Sciatic nerve (tissue), 2 donors: ENCODE measurements at regions not wholly inside any gene's neighbourhood (a gene's known extent, or its start where the extent isn't known, plus 50 kb on each side); places are given as distances from the start of the nearest gene placed in this dataset.

Source experiments
- ATAC-seq: fragments of 200-7000 bp; cut with Tn5 transposase; one replicate; pipeline ENCODE4 v1.9.1; 2020; ENCODE audit warnings: mild to moderate bottlenecking, moderate library complexity
- DNase-seq: peaks from one replicate; pipeline ENCODE4 v3.0.0-alpha.2; 2020; ENCODE audit warnings: low spot score
- intact Hi-C: fragments of 100-400 bp; cut with DNase I; formaldehyde crosslinking; loops from one replicate; pipeline ENCODE4 v1.14.2; 2022
- donor health status: DM: no; HTN: no; CAD: no.
- donor health status: DM: no; HTN: no; CAD: no.

- DNase-seq: no peak
- ATAC-seq: no peak
- intact Hi-C loops: no loop called here
These were observed 255.0 kb upstream of the MYOCD start for GRCh38 chr17:12410717-12411116.

- ATAC-seq: no peak
- no peak for DNase-seq
- intact Hi-C loops: no loop called here
These were observed 250.7 kb upstream of the MYOCD start for GRCh38 chr17:12415031-12415430.

GRCh38 chr17:12421077-12421476 is 244.6 kb upstream of the MYOCD start:
- ATAC-seq (no peak), DNase-seq (no peak)
- intact Hi-C loops: no loop called here

GRCh38 chr17:12421646-12422306 is 243.9 kb upstream of the MYOCD start:
- intact Hi-C loops: no loop called here
- DNase-seq (no peak), ATAC-seq (no peak)

GRCh38 chr17:12422651-12423050 is 243.0 kb upstream of the MYOCD start:
- no peak for ATAC-seq
- intact Hi-C loops: no loop called here
- no peak for DNase-seq

- DNase-seq (no peak), ATAC-seq (no peak)
- intact Hi-C loops: no loop called here
These were observed 242.4 kb upstream of the MYOCD start for GRCh38 chr17:12423337-12423736.

- no peak for DNase-seq
- no peak for ATAC-seq
- intact Hi-C loops: no loop called here
These were observed 236.6 kb upstream of the MYOCD start for GRCh38 chr17:12429116-12429515.

GRCh38 chr17:12431188-12431587 is 234.5 kb upstream of the MYOCD start:
- DNase-seq (no peak), ATAC-seq (no peak)
- intact Hi-C loops: no loop called here

GRCh38 chr17:12438212-12438611 is 227.5 kb upstream of the MYOCD start:
- intact Hi-C loops: no loop called here
- no peak for ATAC-seq
- no peak for DNase-seq

GRCh38 chr17:12438813-12439586 is 226.7 kb upstream of the MYOCD start:
- intact Hi-C loops: no loop called here

GRCh38 chr17:12445331-12445730 is 220.4 kb upstream of the MYOCD start:
- intact Hi-C loops: no loop called here
- ATAC-seq (no peak), DNase-seq (no peak)

More at GRCh38 chr17:12438813-12439586, 226.7 kb upstream of the MYOCD start:
- DNase-seq (no peak), ATAC-seq (no peak)

GRCh38 chr17:12457493-12457892 is 208.2 kb upstream of the MYOCD start:
- ATAC-seq (no peak), DNase-seq (no peak)
- intact Hi-C loops: no loop called here

GRCh38 chr17:12459736-12460135 is 206.0 kb upstream of the MYOCD start:
- DNase-seq: no peak
- ATAC-seq: no peak
- intact Hi-C loops: no loop called here

- DNase-seq (no peak), ATAC-seq (no peak)
- intact Hi-C loops: no loop called here
These were observed 202.6 kb upstream of the MYOCD start for GRCh38 chr17:12463102-12463501.

GRCh38 chr17:12472252-12473173 is 193.2 kb upstream of the MYOCD start:
- no peak for DNase-seq
- ATAC-seq: no peak
- intact Hi-C loops: no loop called here

GRCh38 chr17:12478311-12478710 is 187.4 kb upstream of the MYOCD start:
- ATAC-seq (no peak), DNase-seq (no peak)
- intact Hi-C loops: no loop called here

GRCh38 chr17:12485361-12485906 is 180.3 kb upstream of the MYOCD start:
- intact Hi-C loops: loop anchor here (2.0 kb wide), 1 partner anchor 51 kb away; no protein-coding TSS in a partner anchor
- DNase-seq: no peak
- no peak for ATAC-seq

GRCh38 chr17:12489325-12489724 is 176.4 kb upstream of the MYOCD start:
- ATAC-seq: no peak
- no peak for DNase-seq
- intact Hi-C loops: no loop called here

- intact Hi-C loops: no loop called here
- no peak for DNase-seq
- no peak for ATAC-seq
These were observed 173.2 kb upstream of the MYOCD start for GRCh38 chr17:12492450-12492849.
